Spleen (tissue), 7 donors: ENCODE measurements at regions not wholly inside any gene's neighbourhood (a gene's known extent, or its start where the extent isn't known, plus 50 kb on each side); places are given as distances from the start of the nearest gene placed in this dataset.

ENCODE experiments used
- POLR2AphosphoS5 ChIP-seq, 3 donors: sonication (generic); formaldehyde crosslinking; IDR thresholded peaks; one replicate each; pipeline ENCODE4 v1.5.1; 2017; ENCODE audit warnings: antibody characterized with exemption in 3 of 3
- TF ChIP-seq, protein P1 (sequence below), 11 experiments: fragments of 200-600 bp in 7 of 11; fragments of 450-650 bp in 4 of 11; sonication (generic) in 4 of 11; IDR thresholded peaks in 8 of 11; conservative IDR thresholded peaks in 3 of 11; 1 replicate in 7 of 11; 2 replicates in 4 of 11; pipeline versions ENCODE4 v1.4.0 to v1.8.0; 2016 to 2021; ENCODE audit warnings: antibody characterized with exemption in 11 of 11, inconsistent platforms in 4 of 11, mild to moderate bottlenecking in 1 of 11
- donor health status: DM: no; HTN: no; CAD: no; lungs with moderate emphysema.
- donor health status: DM: no; HTN: no; CAD: no.
- donor health status: DM: no; HTN: no; CAD: no.

DNA sequence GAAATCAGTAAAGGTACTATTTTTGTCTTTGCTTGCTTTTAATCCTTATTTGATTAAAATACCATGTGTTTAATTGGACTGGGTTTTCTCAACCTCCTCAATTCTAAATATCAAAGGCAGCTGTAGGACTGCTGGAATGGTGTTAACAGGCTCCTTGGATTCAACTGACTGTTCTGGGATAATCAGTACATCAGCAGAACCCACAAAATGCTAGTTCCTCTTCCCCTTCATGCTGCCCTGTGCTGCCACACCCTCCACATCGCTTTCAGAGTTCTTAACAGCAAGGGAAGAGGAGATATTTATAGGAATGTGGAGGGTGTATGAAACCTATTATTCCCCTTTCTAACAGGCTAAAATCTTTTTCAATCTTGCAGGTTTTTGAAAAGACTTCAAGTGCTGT, 82.4 kb downstream of the KCTD12 start:
- no peak for TF ChIP-seq POLR2AphosphoS5 (IDR thresholded peaks at IDR 0.05)
- TF ChIP-seq, protein P1, sequence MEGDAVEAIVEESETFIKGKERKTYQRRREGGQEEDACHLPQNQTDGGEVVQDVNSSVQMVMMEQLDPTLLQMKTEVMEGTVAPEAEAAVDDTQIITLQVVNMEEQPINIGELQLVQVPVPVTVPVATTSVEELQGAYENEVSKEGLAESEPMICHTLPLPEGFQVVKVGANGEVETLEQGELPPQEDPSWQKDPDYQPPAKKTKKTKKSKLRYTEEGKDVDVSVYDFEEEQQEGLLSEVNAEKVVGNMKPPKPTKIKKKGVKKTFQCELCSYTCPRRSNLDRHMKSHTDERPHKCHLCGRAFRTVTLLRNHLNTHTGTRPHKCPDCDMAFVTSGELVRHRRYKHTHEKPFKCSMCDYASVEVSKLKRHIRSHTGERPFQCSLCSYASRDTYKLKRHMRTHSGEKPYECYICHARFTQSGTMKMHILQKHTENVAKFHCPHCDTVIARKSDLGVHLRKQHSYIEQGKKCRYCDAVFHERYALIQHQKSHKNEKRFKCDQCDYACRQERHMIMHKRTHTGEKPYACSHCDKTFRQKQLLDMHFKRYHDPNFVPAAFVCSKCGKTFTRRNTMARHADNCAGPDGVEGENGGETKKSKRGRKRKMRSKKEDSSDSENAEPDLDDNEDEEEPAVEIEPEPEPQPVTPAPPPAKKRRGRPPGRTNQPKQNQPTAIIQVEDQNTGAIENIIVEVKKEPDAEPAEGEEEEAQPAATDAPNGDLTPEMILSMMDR (IDR thresholded peaks at IDR 0.05 in 8 of 11, conservative IDR thresholded peaks at IDR 0.05 in 3 of 11) = no peak
